Small intestine (tissue), 7 donors: ENCODE measurements at regions not wholly inside any gene's neighbourhood (a gene's known extent, or its start where the extent isn't known, plus 50 kb on each side); places are given as distances from the start of the nearest gene placed in this dataset.

Source experiments
- DNase-seq, 2 donors: peaks; one replicate each; pipeline versions ENCODE4 v3.0.0 to v3.0.0-alpha.2; 2013
- FAIRE-seq: peaks from 2 replicates; lab custom pipeline; 2012; peaks lifted over from hg19 to GRCh38; lab: Jason Lieb, UNC
- H3K27ac ChIP-seq, 3 donors: one replicate each; pipeline ENCODE4 v1.5.1; 2013; ENCODE audit warnings: low read length in 2 of 3, mild to moderate bottlenecking in 2 of 3, control low read depth in 1 of 3, inconsistent platforms in 1 of 3, low read depth in 1 of 3, moderate library complexity in 1 of 3
- H3K27me3 ChIP-seq, 3 donors: one replicate each; pipeline ENCODE4 v1.6.1; 2013; ENCODE audit warnings: low read length in 3 of 3, inconsistent platforms in 1 of 3; ENCODE audit not compliant: control insufficient read depth in 3 of 3, insufficient read depth in 3 of 3
- H3K36me3 ChIP-seq, 3 donors: one replicate each; pipeline ENCODE4 v1.6.1; 2013; ENCODE audit warnings: low read length in 3 of 3, inconsistent platforms in 1 of 3, low read depth in 1 of 3, mild to moderate bottlenecking in 1 of 3, moderate library complexity in 1 of 3; ENCODE audit not compliant: control insufficient read depth in 3 of 3, insufficient read depth in 2 of 3
- H3K4me1 ChIP-seq, 3 donors: one replicate each; pipeline ENCODE4 v1.6.1; 2013; ENCODE audit warnings: low read length in 2 of 3, inconsistent platforms in 1 of 3, low read depth in 1 of 3, mild to moderate bottlenecking in 1 of 3, moderate library complexity in 1 of 3; ENCODE audit not compliant: control insufficient read depth in 3 of 3, insufficient read depth in 2 of 3
- H3K4me3 ChIP-seq, 3 donors: one replicate each; pipeline ENCODE4 v1.5.1; 2013; ENCODE audit warnings: low read length in 3 of 3, control low read depth in 1 of 3, inconsistent platforms in 1 of 3, low read depth in 1 of 3, mild to moderate bottlenecking in 1 of 3, moderate library complexity in 1 of 3
- H3K9me3 ChIP-seq, 2 donors: one replicate each; pipeline ENCODE4 v1.6.1; 2013; ENCODE audit warnings: low read depth in 1 of 2, low read length in 1 of 2; ENCODE audit not compliant: control insufficient read depth in 2 of 2, insufficient read depth in 1 of 2
- WGBS, 3 donors: extraction: QIAGEN DNeasy Blood & Tissue Kit; methylation state at CpG; one replicate each; pipeline ENCODE4 v1.1.7; 2013; 5-methylcytosine and 5-hydroxymethylcytosine counted together
- donor health status: healthy with polysubstance abuse.
- donor health status: control.
- donor health status: control.
- donor health status: Bipolar disorder and iron deficiency.
- donor health status: healthy.

GRCh38 chr2:211157211-211157610, 600.8 kb downstream of the CPS1 start:
- Histone ChIP-seq H3K9me3 (no peaks in the 10 kb centered on the region), H3K4me1 (no peaks in the 10 kb centered on the region), H3K4me3 (no peak overlapping the region), H3K27me3 (no peaks in the 10 kb centered on the region), H3K27ac (no peak overlapping the region), H3K36me3 (no peaks in the 10 kb centered on the region)
- FAIRE-seq = no peak
- no peak for DNase-seq

- peak; percentile 26 for FAIRE-seq
- Histone ChIP-seq H3K9me3 (no peaks in the 10 kb centered on the region), H3K27ac (no peak overlapping the region), H3K4me1 (no peaks in the 10 kb centered on the region), H3K27me3 (no peaks in the 10 kb centered on the region), H3K36me3 (no peaks in the 10 kb centered on the region), H3K4me3 (no peak overlapping the region)
- DNase-seq = peak; percentile 67 to 72
- 11 to 19% (median 12%) methylated on average over 5 of the region's 5 CpGs for WGBS, 3 donors
These were observed 601.6 kb downstream of the CPS1 start for GRCh38 chr2:211157856-211158463.

GRCh38 chr2:211159972-211160371, 603.6 kb downstream of the CPS1 start:
- Histone ChIP-seq H3K27ac (no peak overlapping the region), H3K4me1 (no peaks in the 10 kb centered on the region), H3K27me3 (no peaks in the 10 kb centered on the region), H3K4me3 (no peak overlapping the region), H3K9me3 (no peaks in the 10 kb centered on the region), H3K36me3 (no peaks in the 10 kb centered on the region)
- 79 to 83% (median 81%) methylated on average over 7 of the region's 7 CpGs for WGBS, 3 donors
- DNase-seq (no peak), FAIRE-seq (no peak)

GRCh38 chr2:211161236-211161635, 604.8 kb downstream of the CPS1 start:
- Histone ChIP-seq H3K4me3 (no peak overlapping the region), H3K36me3 (no peaks in the 10 kb centered on the region), H3K27me3 (no peaks in the 10 kb centered on the region), H3K4me1 (no peaks in the 10 kb centered on the region), H3K27ac (no peak overlapping the region), H3K9me3 (no peaks in the 10 kb centered on the region)
- WGBS, 3 donors = 73 to 77% (median 75%) methylated on average over 5 of the region's 5 CpGs
- FAIRE-seq = no peak
- DNase-seq = no peak

GRCh38 chr2:211162911-211163310, 606.5 kb downstream of the CPS1 start:
- H3K27ac ChIP-seq = no peak overlapping the region
- no peaks in the 10 kb centered on the region for H3K9me3 ChIP-seq
- H3K27me3 ChIP-seq = no peaks in the 10 kb centered on the region
- no peaks in the 10 kb centered on the region for H3K36me3 ChIP-seq
- H3K4me1 ChIP-seq = no peaks in the 10 kb centered on the region
- WGBS, 3 donors = 60 to 68% (median 62%) methylated on average over 3 of the region's 3 CpGs
- FAIRE-seq (no peak), DNase-seq (no peak)
- no peak overlapping the region for H3K4me3 ChIP-seq

DNA sequence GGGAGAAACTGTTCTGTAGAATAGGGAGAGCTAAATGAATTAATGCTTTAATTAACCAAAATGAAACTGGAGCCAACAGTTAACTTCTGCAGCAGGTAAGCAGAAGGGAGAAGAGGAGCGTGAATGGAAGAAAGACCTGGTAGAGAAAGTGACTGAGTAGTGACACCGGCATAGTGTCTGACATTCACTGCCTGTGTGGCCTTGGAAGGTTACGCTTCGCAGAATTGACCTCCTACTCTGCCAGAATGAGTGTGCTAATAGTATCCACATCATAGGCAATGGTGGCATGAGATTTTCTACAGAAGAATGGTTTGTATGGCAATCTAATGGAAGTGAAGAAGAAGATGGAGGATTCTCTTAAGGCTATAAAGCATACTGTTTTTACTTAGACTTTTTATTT, 614.4 kb downstream of the CPS1 start:
- 91 to 97% (median 92%) methylated on average over 4 of the region's 4 CpGs for WGBS, 3 donors
- FAIRE-seq = no peak

GRCh38 chr2:211174021-211174420, 617.6 kb downstream of the CPS1 start:
- 70 to 87% (median 78%) methylated on average over 2 of the region's 2 CpGs for WGBS, 3 donors
- no peak for FAIRE-seq
- H3K9me3 ChIP-seq = no peaks in the 10 kb centered on the region

More for the DNA sequence above, 614.4 kb downstream of the CPS1 start:
- H3K27ac ChIP-seq = no peak overlapping the region
- H3K9me3 ChIP-seq = no peaks in the 10 kb centered on the region
- H3K27me3 ChIP-seq = no peaks in the 10 kb centered on the region
- no peaks in the 10 kb centered on the region for H3K36me3 ChIP-seq
- H3K4me1 ChIP-seq = no peaks in the 10 kb centered on the region
- no peak for DNase-seq
- H3K4me3 ChIP-seq = no peak overlapping the region

GRCh38 chr2:211174631-211175030, 618.2 kb downstream of the CPS1 start:
- Histone ChIP-seq H3K4me1 (no peaks in the 10 kb centered on the region), H3K9me3 (no peaks in the 10 kb centered on the region), H3K27ac (no peak overlapping the region), H3K36me3 (no peaks in the 10 kb centered on the region), H3K4me3 (no peak overlapping the region), H3K27me3 (no peaks in the 10 kb centered on the region)
- no peak for FAIRE-seq
- DNase-seq = no peak
- WGBS, 3 donors = 25 to 53% (median 33%) methylated on average over 4 of the region's 4 CpGs

More at GRCh38 chr2:211174021-211174420, 617.6 kb downstream of the CPS1 start:
- Histone ChIP-seq H3K4me1 (no peaks in the 10 kb centered on the region), H3K27ac (no peak overlapping the region), H3K4me3 (no peak overlapping the region), H3K27me3 (no peaks in the 10 kb centered on the region), H3K36me3 (no peaks in the 10 kb centered on the region)
- no peak for DNase-seq

GRCh38 chr2:211175956-211176355, 619.6 kb downstream of the CPS1 start:
- DNase-seq (no peak), FAIRE-seq (no peak)
- Histone ChIP-seq H3K27ac (no peak overlapping the region), H3K4me3 (no peak overlapping the region), H3K4me1 (no peaks in the 10 kb centered on the region), H3K36me3 (no peaks in the 10 kb centered on the region), H3K27me3 (no peaks in the 10 kb centered on the region), H3K9me3 (no peaks in the 10 kb centered on the region)
- WGBS, 3 donors = 73 to 85% (median 78%) methylated on average over 2 of the region's 2 CpGs
